MCF 10A (cell line): ENCODE measurements at regions not wholly inside any gene's neighbourhood (a gene's known extent, or its start where the extent isn't known, plus 50 kb on each side); places are given as distances from the start of the nearest gene placed in this dataset.

Experiments
- BruUV-seq: library from RNA; stranded (reverse); fragments of 400-500 nt; replicated peaks from 2 replicates; lab custom pipeline; 2021; lab: Mats Ljungman, UMichigan
- CTCF ChIA-PET: fragments of 300-600 bp; sonication (Branson Sonifier 250); formaldehyde crosslinking; extraction: SDS; loops from one replicate; lab custom pipeline; 2021; ENCODE audit warnings: antibody characterized with exemption, inconsistent platforms; lab: Yijun Ruan, JAX
- POLR2A ChIA-PET: fragments of 300-600, 350-650 bp; sonication (Branson Sonifier 250); formaldehyde crosslinking; extraction: SDS; loops from one replicate; lab custom pipeline; 2020; ENCODE audit warnings: antibody characterized with exemption, inconsistent platforms; lab: Yijun Ruan, JAX
- DNase-seq: peaks from one replicate; pipeline ENCODE4 v3.0.0-alpha.2; 2018; ENCODE audit not compliant: unreplicated experiment
- H3K27ac Mint-ChIP-seq: one replicate; pipeline ENCODE4 v1.8.0; 2022; ENCODE audit warnings: mild to moderate bottlenecking, low read depth, mixed read lengths; ENCODE audit not compliant: unreplicated experiment
- H3K27me3 Mint-ChIP-seq: one replicate; pipeline ENCODE4 v1.8.0; 2022; ENCODE audit warnings: mixed read lengths; ENCODE audit not compliant: insufficient read depth, unreplicated experiment
- H3K36me3 Mint-ChIP-seq: one replicate; pipeline ENCODE4 v1.8.0; 2022; ENCODE audit warnings: mild to moderate bottlenecking, moderate library complexity, mixed read lengths; ENCODE audit not compliant: insufficient read depth, unreplicated experiment
- H3K4me1 Mint-ChIP-seq: one replicate; pipeline ENCODE4 v1.8.0; 2022; ENCODE audit warnings: mixed read lengths; ENCODE audit not compliant: insufficient read depth, unreplicated experiment
- H3K4me3 Mint-ChIP-seq: one replicate; pipeline ENCODE4 v1.8.0; 2022; ENCODE audit warnings: mild to moderate bottlenecking, moderate library complexity, mixed read lengths; ENCODE audit not compliant: unreplicated experiment
- H3K9me3 Mint-ChIP-seq: one replicate; pipeline ENCODE4 v1.8.0; 2022; ENCODE audit warnings: mixed read lengths; ENCODE audit not compliant: unreplicated experiment
- intact Hi-C: fragments of 100-400 bp; cut with micrococcal nuclease; formaldehyde crosslinking; loops from 2 replicates; pipeline ENCODE4 v1.14.1; 2022
- TF ChIP-seq, protein P1 (sequence below): fragments of 200-600 bp; IDR thresholded peaks from one replicate; pipeline ENCODE4 v1.8.0; 2022; ENCODE audit warnings: antibody characterized with exemption, mild to moderate bottlenecking; ENCODE audit not compliant: unreplicated experiment

DNA sequence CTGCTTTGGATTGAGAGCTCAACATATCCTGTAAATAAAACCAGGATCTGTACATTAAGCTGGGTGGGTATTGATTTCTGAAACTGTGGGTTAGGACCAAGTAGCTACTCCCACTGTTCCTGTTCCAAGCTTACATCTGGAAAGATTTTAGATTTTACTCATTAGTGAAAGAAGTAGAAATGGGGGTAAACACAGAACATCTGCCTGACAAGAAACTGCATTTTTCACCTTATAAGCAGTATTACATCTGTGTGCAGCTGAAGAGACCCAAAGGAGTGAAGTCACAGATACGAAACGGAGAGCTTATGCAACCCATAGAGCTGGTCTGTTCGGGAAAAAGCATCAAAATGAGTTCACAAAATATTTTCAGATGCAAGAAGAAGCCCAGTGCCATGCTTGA lies 235.2 kb downstream of the SLITRK5 start:
- POLR2A ChIA-PET: no interaction called here
- intact Hi-C loops: no loop called here
- H3K9me3 Mint-ChIP-seq: no peaks in the 10 kb centered on the region
- TF ChIP-seq, protein P1, sequence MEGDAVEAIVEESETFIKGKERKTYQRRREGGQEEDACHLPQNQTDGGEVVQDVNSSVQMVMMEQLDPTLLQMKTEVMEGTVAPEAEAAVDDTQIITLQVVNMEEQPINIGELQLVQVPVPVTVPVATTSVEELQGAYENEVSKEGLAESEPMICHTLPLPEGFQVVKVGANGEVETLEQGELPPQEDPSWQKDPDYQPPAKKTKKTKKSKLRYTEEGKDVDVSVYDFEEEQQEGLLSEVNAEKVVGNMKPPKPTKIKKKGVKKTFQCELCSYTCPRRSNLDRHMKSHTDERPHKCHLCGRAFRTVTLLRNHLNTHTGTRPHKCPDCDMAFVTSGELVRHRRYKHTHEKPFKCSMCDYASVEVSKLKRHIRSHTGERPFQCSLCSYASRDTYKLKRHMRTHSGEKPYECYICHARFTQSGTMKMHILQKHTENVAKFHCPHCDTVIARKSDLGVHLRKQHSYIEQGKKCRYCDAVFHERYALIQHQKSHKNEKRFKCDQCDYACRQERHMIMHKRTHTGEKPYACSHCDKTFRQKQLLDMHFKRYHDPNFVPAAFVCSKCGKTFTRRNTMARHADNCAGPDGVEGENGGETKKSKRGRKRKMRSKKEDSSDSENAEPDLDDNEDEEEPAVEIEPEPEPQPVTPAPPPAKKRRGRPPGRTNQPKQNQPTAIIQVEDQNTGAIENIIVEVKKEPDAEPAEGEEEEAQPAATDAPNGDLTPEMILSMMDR: no peak
- BruUV-seq: no TSS peak
- H3K4me3 Mint-ChIP-seq: no peak overlapping the region
- H3K4me1 Mint-ChIP-seq: no peaks in the 10 kb centered on the region
- no peaks in the 10 kb centered on the region for H3K36me3 Mint-ChIP-seq
- H3K27ac Mint-ChIP-seq: no peak overlapping the region
- DNase-seq: no peak
- H3K27me3 Mint-ChIP-seq: no peaks in the 10 kb centered on the region
- CTCF ChIA-PET: no interaction called here

DNA sequence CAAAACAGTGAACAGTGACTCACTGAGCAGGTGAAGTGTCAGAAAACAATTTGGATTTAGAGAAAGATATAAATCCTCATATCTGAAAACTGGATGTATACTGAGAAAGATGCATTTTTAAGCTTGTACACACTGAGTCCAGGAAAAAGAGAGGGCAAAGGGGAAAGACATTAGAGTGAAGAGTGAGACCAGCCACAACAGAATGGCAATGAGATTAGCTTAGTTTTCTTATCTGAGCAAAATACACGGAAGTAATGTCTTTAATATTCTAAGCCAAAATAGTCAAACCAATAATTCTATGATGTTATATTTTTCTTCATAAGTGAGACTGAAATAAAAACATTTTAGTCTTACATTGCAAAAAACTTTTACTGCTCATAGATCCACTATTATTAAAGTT lies 236.0 kb downstream of the SLITRK5 start:
- ChIA-PET POLR2A (no interaction called here), CTCF (no interaction called here)
- TF ChIP-seq, protein P1: no peak
- BruUV-seq: no TSS peak
- Mint-ChIP-seq H3K9me3 (no peaks in the 10 kb centered on the region), H3K36me3 (no peaks in the 10 kb centered on the region), H3K27me3 (no peaks in the 10 kb centered on the region), H3K4me3 (no peak overlapping the region), H3K27ac (no peak overlapping the region), H3K4me1 (no peaks in the 10 kb centered on the region)
- DNase-seq: no peak
- intact Hi-C loops: no loop called here

DNA sequence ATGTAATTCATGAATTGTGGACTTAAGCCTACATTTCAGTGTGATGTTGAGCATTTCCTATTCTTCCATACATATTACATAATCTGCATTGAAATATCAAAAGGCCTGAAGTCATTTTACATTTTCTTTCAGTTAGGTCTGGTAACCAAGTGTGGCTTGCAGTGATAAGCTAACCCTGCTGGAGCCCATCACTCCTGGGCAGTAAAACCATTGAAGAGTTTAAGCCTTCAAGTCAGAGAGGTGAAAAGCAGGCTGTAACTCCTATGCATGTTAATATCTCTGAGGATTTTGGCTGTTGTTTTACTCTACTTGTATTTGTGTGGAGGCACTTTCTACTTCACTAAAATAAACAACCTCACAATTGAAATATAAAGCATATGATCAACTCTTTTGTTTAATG lies 248.8 kb downstream of the SLITRK5 start:
- no peaks in the 10 kb centered on the region for H3K4me1 Mint-ChIP-seq
- H3K4me3 Mint-ChIP-seq: no peak overlapping the region
- intact Hi-C loops: no loop called here
- TF ChIP-seq, protein P1: no peak
- no TSS peak for BruUV-seq
- no peaks in the 10 kb centered on the region for H3K27me3 Mint-ChIP-seq
- no peak overlapping the region for H3K27ac Mint-ChIP-seq
- H3K36me3 Mint-ChIP-seq: no peaks in the 10 kb centered on the region
- DNase-seq: no peak
- H3K9me3 Mint-ChIP-seq: peaks cover 9% of the 10 kb centered on the region
- POLR2A ChIA-PET: no interaction called here
- CTCF ChIA-PET: no interaction called here

DNA sequence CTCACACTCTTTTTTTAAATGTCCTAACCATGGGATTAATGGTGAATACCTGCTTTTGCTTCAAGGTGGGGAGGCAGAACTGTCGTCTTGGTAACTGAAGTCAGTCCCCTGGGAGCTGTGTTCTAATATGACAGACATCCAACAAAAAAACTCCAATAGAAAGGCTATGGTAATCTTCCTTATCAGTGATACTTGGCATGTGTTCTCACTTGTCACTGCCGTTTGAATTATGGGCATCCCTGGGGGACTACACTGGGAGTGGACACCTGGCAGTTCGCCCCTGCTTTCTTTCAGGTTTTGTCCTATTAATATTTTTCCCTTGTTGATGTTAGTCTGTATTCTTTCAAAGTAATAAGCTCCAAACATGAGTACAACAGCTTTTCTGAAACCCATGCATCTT lies 252.6 kb downstream of the SLITRK5 start:
- H3K27ac Mint-ChIP-seq: no peak overlapping the region
- ChIA-PET POLR2A (no interaction called here), CTCF (no interaction called here)
- no peak for DNase-seq
- BruUV-seq: no TSS peak
- TF ChIP-seq, protein P1: no peak
- intact Hi-C loops: no loop called here
- peaks cover 9% of the 10 kb centered on the region for H3K9me3 Mint-ChIP-seq
- H3K36me3 Mint-ChIP-seq: no peaks in the 10 kb centered on the region
- no peaks in the 10 kb centered on the region for H3K4me1 Mint-ChIP-seq
- H3K27me3 Mint-ChIP-seq: no peaks in the 10 kb centered on the region
- H3K4me3 Mint-ChIP-seq: no peak overlapping the region
